ENCODE measurements at regions not wholly inside any gene's neighbourhood (a gene's known extent, or its start where the extent isn't known, plus 50 kb on each side); places are given as distances from the start of the nearest gene placed in this dataset.

- TF ChIP-seq CTCF (IDR thresholded peaks at IDR 0.05; ENCODE audit: borderline replicate concordance, extremely low read depth, low read length, poor library complexity, severe bottlenecking), result no peak
- no peak for TF ChIP-seq EZH2 (IDR thresholded peaks at IDR 0.05; ENCODE audit: borderline replicate concordance, low read depth, low read length, severe bottlenecking)
Observed at GRCh38 chr6:21986703-21987102, 310.1 kb downstream of the PRL start.
